ENCODE measurements at regions not wholly inside any gene's neighbourhood (a gene's known extent, or its start where the extent isn't known, plus 50 kb on each side); places are given as distances from the start of the nearest gene placed in this dataset.

DNA sequence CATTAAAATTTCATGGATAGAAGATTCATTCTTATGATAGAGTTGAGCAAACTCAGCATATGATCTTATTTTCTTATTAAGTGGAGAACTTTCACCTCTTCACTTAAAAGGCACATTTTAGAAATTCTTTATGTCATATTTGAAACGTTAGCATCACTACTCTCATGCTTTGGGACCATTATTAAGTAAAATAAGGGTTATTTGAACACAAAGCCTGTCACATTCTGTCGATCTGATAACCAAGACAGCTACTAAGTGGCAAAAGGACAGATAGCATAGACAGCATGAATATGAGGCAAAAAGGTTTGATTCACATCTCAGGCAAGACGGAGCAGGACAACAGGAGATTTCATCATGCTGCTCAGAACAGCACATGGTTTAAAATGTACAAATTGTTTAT is 247.6 kb upstream of the ANO3 start:
- TF ChIP-seq EZH2 (IDR thresholded peaks at IDR 0.05; ENCODE audit: borderline replicate concordance, low read depth, low read length, severe bottlenecking), result no peak
- TF ChIP-seq, protein P1, sequence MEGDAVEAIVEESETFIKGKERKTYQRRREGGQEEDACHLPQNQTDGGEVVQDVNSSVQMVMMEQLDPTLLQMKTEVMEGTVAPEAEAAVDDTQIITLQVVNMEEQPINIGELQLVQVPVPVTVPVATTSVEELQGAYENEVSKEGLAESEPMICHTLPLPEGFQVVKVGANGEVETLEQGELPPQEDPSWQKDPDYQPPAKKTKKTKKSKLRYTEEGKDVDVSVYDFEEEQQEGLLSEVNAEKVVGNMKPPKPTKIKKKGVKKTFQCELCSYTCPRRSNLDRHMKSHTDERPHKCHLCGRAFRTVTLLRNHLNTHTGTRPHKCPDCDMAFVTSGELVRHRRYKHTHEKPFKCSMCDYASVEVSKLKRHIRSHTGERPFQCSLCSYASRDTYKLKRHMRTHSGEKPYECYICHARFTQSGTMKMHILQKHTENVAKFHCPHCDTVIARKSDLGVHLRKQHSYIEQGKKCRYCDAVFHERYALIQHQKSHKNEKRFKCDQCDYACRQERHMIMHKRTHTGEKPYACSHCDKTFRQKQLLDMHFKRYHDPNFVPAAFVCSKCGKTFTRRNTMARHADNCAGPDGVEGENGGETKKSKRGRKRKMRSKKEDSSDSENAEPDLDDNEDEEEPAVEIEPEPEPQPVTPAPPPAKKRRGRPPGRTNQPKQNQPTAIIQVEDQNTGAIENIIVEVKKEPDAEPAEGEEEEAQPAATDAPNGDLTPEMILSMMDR (IDR thresholded peaks at IDR 0.05; ENCODE audit: borderline replicate concordance, extremely low read depth, low read length, poor library complexity, severe bottlenecking), result no peak

Measured in DND-41 (cell line).